ENCODE measurements at regions not wholly inside any gene's neighbourhood (a gene's known extent, or its start where the extent isn't known, plus 50 kb on each side); places are given as distances from the start of the nearest gene placed in this dataset.

DNA sequence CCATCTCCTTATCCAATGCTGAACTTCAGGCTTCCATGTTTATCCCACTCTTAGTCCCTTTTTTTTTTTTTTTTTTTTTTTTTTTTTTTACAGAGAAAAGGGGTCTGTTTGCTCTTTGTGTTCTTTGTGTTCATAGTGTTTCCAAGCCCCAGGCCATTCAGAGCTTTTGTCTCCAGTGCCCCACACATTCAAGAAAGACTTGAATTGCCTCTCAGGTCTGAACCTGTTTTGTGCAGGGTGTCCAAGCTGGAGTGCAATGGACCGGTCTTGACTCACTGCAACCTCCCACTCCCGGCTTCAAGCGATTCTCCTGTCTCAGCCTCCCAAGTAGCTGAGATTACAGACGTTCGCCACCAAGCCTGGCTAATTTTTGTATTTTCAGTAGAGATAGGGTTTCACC, 191.2 kb downstream of the PALM2AKAP2 start:
- no peak overlapping the region for H3K27ac ChIP-seq (ENCODE audit: low read length)
- H3K79me2 ChIP-seq (ENCODE audit: insufficient read depth, low read length): no peaks in the 10 kb centered on the region

DNA sequence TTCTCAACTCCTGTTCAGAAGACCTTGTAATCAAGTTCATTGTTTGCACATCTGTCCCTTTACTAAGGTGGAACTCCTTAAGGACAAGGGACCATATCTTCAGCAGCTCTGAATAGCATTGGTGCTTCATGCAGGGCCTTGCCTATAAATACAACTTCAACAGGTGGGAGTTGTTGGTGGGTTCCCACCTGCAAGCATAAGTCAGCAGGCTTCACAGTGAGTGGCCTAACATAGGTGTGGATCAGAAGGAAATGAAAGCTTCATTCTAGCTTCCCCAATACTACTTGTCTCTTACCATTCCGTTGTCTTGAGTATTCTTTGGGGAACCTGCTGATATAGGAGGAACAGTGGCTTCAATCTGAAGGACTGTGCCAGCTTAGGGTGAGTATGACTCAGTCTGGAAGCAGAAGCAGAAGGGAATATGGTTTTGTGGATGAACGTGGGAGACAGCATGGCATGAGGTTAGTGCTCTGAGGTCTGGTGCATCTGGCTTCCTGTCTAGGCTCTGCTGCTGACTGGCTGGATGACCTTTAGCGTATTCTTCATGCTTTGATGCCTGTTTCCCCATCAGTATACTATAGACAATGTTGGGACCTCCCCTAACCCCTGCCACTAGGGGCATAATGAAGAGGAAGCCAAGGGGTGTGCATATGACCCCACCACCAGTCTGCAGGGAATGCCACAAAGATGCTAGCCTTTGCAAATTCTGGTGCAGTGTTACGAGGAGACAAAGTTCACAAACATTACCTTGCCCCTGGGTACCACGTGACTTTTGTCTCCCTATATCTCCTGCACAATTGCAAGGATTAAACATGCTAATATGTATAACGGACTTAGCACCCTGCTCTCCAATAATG, 192.3 kb downstream of the PALM2AKAP2 start:
- Histone ChIP-seq H3K4me2 (ENCODE audit: insufficient read depth, low read length) (no peak overlapping the region), H3K4me3 (ENCODE audit: low read depth in 1 of 2, low read length in 2 of 2) (no peak overlapping the region), H3K27ac (ENCODE audit: low read length) (no peak overlapping the region), H3K27me3 (ENCODE audit: insufficient read depth, low read length, poor library complexity) (no peaks in the 10 kb centered on the region), H3K79me2 (ENCODE audit: insufficient read depth, low read length) (no peaks in the 10 kb centered on the region), H4K20me1 (ENCODE audit: insufficient read depth, low read length) (no peaks in the 10 kb centered on the region), H2AFZ (ENCODE audit: low read depth, low read length) (no peak overlapping the region), H3K36me3 (ENCODE audit: insufficient read depth, low read length) (no peaks in the 10 kb centered on the region), H3K9ac (ENCODE audit: low read depth, low read length) (no peak overlapping the region), H3K4me1 (ENCODE audit: insufficient read depth, low read length) (no peaks in the 10 kb centered on the region), H3K9me3 (ENCODE audit: insufficient read depth, low read length, severe bottlenecking) (no peaks in the 10 kb centered on the region)
- peak; percentile 72 for ATAC-seq (ENCODE audit: insufficient read depth, low read depth)
- no peak for DNase-seq
- TF ChIP-seq, protein P1, sequence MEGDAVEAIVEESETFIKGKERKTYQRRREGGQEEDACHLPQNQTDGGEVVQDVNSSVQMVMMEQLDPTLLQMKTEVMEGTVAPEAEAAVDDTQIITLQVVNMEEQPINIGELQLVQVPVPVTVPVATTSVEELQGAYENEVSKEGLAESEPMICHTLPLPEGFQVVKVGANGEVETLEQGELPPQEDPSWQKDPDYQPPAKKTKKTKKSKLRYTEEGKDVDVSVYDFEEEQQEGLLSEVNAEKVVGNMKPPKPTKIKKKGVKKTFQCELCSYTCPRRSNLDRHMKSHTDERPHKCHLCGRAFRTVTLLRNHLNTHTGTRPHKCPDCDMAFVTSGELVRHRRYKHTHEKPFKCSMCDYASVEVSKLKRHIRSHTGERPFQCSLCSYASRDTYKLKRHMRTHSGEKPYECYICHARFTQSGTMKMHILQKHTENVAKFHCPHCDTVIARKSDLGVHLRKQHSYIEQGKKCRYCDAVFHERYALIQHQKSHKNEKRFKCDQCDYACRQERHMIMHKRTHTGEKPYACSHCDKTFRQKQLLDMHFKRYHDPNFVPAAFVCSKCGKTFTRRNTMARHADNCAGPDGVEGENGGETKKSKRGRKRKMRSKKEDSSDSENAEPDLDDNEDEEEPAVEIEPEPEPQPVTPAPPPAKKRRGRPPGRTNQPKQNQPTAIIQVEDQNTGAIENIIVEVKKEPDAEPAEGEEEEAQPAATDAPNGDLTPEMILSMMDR (IDR thresholded peaks at IDR 0.05; ENCODE audit: borderline replicate concordance, extremely low read depth, low read length, poor library complexity, severe bottlenecking): peak; percentile 43
- TF ChIP-seq EZH2 (IDR thresholded peaks at IDR 0.05; ENCODE audit: borderline replicate concordance, low read depth, low read length, severe bottlenecking): no peak

More for the DNA sequence above, 191.2 kb downstream of the PALM2AKAP2 start:
- Histone ChIP-seq H3K27me3 (ENCODE audit: insufficient read depth, low read length, poor library complexity) (no peaks in the 10 kb centered on the region), H3K4me2 (ENCODE audit: insufficient read depth, low read length) (no peak overlapping the region), H3K9me3 (ENCODE audit: insufficient read depth, low read length, severe bottlenecking) (no peaks in the 10 kb centered on the region), H4K20me1 (ENCODE audit: insufficient read depth, low read length) (no peaks in the 10 kb centered on the region), H3K4me1 (ENCODE audit: insufficient read depth, low read length) (no peaks in the 10 kb centered on the region), H3K36me3 (ENCODE audit: insufficient read depth, low read length) (no peaks in the 10 kb centered on the region), H3K4me3 (ENCODE audit: low read depth in 1 of 2, low read length in 2 of 2) (no peak overlapping the region), H3K9ac (ENCODE audit: low read depth, low read length) (no peak overlapping the region), H2AFZ (ENCODE audit: low read depth, low read length) (no peak overlapping the region)
- TF ChIP-seq, protein P1 (IDR thresholded peaks at IDR 0.05; ENCODE audit: borderline replicate concordance, extremely low read depth, low read length, poor library complexity, severe bottlenecking): no peak
- TF ChIP-seq EZH2 (IDR thresholded peaks at IDR 0.05; ENCODE audit: borderline replicate concordance, low read depth, low read length, severe bottlenecking): no peak
- DNase-seq: no peak
- ATAC-seq (ENCODE audit: insufficient read depth, low read depth): no peak

DNA sequence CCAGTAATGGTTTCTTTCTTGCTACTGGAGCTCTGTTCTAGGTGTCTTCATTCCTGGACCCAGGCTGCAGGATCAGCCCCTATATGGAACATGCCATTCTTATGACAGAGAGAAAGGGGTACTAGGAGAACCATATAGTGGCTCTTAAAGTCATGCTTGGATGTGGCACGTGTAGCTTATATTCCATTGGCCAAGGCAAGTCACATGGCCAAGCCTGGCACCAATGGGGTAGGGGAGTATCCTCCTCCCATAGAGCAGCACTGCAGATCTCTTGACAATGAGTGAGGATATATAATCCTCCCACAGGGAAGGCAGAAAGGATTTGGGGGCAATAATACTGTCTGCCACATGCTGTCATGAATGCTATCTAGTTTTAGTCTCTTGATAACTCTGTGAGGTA, 193.3 kb downstream of the PALM2AKAP2 start:
- H3K79me2 ChIP-seq (ENCODE audit: insufficient read depth, low read length): no peaks in the 10 kb centered on the region
- no peaks in the 10 kb centered on the region for H3K9me3 ChIP-seq (ENCODE audit: insufficient read depth, low read length, severe bottlenecking)
- TF ChIP-seq, protein P1 (IDR thresholded peaks at IDR 0.05; ENCODE audit: borderline replicate concordance, extremely low read depth, low read length, poor library complexity, severe bottlenecking): no peak
- no peak for TF ChIP-seq EZH2 (IDR thresholded peaks at IDR 0.05; ENCODE audit: borderline replicate concordance, low read depth, low read length, severe bottlenecking)
- no peak overlapping the region for H3K27ac ChIP-seq (ENCODE audit: low read length)
- ATAC-seq (ENCODE audit: insufficient read depth, low read depth) (no peak), DNase-seq (no peak)
- no peak overlapping the region for H3K9ac ChIP-seq (ENCODE audit: low read depth, low read length)
- no peaks in the 10 kb centered on the region for H4K20me1 ChIP-seq (ENCODE audit: insufficient read depth, low read length)
- H3K36me3 ChIP-seq (ENCODE audit: insufficient read depth, low read length): no peaks in the 10 kb centered on the region
- H3K4me1 ChIP-seq (ENCODE audit: insufficient read depth, low read length): no peaks in the 10 kb centered on the region
- H3K4me3 ChIP-seq (ENCODE audit: low read depth in 1 of 2, low read length in 2 of 2): no peak overlapping the region
- H3K4me2 ChIP-seq (ENCODE audit: insufficient read depth, low read length): no peak overlapping the region
- H3K27me3 ChIP-seq (ENCODE audit: insufficient read depth, low read length, poor library complexity): no peaks in the 10 kb centered on the region
- H2AFZ ChIP-seq (ENCODE audit: low read depth, low read length): no peak overlapping the region

Data from DND-41 (cell line).